NCI-H345 (cell line): ENCODE measurements at regions not wholly inside any gene's neighbourhood (a gene's known extent, or its start where the extent isn't known, plus 50 kb on each side); places are given as distances from the start of the nearest gene placed in this dataset.
"Not testable (repeated sequence)": the region's sequence is repeated elsewhere in the genome, so short reads cannot be mapped to it uniquely, and the experiment has no call there.

Experiments used
- DNase-seq: peaks from one replicate; lab custom pipeline; 2025; lab: John Stamatoyannopoulos, UW

DNA sequence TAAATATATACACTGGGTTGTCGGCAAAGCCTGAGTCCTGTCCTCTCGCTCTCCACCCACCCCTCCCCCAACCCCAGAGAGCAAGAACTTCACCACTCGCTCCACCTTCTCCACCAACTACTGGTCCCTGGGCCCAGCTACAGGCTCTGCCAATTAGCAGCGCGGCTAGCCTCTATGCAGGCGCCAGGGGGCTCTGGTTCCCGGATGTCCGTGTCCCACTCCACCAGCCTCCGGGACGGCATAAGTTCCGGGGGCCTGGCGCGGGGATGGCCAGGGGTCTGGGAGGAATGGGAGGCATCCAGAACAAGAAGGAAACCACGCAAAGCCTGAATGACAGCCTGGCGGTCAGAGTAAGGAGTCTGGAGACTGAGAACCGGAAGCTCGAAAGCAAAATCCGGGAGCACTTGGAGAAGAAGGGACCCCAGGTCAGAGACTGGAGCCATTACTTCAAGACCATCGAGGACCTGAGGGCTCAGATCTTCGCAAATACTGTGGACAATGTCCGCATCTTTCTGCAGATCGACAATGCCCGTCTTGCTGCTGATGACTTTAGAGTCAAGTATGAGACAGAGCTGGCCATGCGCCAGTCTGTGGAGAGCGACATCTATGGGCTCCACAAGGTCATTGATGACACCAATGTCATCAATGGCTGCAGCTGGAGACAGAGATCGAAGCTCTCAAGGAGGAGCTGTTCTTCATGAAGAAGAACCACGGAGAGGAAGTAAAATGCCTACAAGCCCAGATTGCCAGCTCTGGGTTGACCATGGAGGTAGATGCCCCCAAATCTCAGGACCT is 224.3 kb upstream of the ID4 start:
- not testable (repeated sequence) for DNase-seq

- DNase-seq = no peak
These were observed 223.5 kb upstream of the ID4 start for GRCh38 chr6:19613678-19614077.

GRCh38 chr6:19616022-19616421 is 221.1 kb upstream of the ID4 start:
- DNase-seq = no peak

- no peak for DNase-seq
These were observed 204.9 kb upstream of the ID4 start for GRCh38 chr6:19632230-19632629.

DNA sequence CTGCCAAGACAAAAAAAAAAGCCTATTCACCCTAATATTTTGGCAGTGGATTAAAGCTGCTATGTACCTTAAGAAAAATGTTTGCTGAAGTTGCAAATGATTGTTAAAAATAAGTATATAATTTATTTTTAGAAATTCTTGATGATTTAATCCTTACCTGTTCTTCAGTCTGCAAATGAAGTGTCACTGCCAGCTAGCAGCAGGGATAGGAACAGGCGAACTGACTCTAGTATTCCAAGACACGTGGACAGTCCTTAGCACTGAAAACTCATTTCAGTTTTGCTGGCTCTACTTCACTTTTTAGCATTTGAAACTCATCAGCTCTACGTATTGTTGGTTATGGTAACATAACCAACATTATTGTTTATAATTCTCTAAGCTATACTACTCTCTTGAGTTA is 204.4 kb upstream of the ID4 start:
- DNase-seq = no peak

DNA sequence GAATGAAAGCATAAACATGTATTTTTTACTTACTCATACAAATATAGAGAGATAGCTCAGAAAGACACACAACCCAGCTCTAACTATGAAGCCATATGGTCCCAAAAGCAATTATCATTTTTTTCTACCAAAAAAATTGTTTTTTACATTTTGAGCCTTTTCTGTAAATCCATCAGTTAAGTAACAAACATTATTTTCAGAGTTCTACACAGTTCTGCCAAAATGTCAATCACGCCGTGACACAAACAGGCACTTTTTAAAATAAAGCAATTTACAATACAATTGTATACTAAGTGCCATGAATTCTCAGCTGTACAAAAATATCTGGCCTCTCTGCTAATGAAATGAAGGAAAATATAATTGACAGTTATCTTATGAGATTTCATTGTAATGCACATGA is 201.4 kb upstream of the ID4 start:
- DNase-seq = no peak

- no peak for DNase-seq
These were observed 200.2 kb upstream of the ID4 start for GRCh38 chr6:19637010-19637409.

DNA sequence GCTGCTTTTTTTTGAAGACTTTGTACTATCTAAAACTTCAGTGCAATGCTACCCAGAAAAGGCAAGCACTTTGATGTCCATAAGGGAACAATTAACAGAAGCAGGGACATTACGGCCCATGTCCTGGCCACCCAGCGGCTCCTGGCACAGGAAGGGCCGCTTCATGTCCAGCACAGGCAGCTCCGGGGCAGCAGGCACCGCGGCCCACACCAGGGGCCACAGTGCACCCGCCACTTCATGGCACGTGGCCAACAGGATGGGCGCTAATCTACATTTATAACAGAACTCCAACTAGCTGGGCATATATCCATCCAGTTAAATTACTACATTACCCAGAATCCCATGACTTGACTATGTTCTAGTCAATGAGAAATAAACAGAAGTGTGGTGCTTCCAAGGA is 198.2 kb upstream of the ID4 start:
- DNase-seq = no peak

- DNase-seq = no peak
These were observed 193.9 kb upstream of the ID4 start for GRCh38 chr6:19643287-19643686.

- DNase-seq = no peak
These were observed 193.5 kb upstream of the ID4 start for GRCh38 chr6:19643713-19644112.

DNA sequence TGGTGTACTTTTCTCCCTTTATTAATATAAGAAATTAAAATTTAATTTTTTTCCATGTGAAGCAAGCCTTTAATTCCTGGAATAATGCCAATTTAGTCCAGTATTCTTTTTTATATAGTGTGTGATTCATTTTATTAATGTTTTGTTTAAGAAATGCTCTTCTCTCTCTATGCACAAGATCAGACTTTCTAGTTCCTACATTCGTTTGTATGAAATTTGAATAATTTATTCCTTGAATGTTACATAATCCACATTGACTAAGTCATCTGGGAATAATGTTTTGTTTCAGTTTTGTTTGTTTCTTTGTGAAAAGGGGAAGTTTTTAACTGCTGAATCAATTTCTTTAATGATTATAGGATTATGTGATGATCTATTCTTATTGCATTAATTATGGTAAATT is 181.4 kb upstream of the ID4 start:
- no peak for DNase-seq

- no peak for DNase-seq
These were observed 176.9 kb upstream of the ID4 start for GRCh38 chr6:19660123-19660910.

GRCh38 chr6:19662911-19663310 is 174.3 kb upstream of the ID4 start:
- DNase-seq = no peak

GRCh38 chr6:19663479-19663878 is 173.7 kb upstream of the ID4 start:
- DNase-seq = no peak

- no peak for DNase-seq
These were observed 173.1 kb upstream of the ID4 start for GRCh38 chr6:19664050-19664449.

- DNase-seq = no peak
These were observed 172.1 kb upstream of the ID4 start for GRCh38 chr6:19664878-19665612.

GRCh38 chr6:19665613-19665909 is 171.6 kb upstream of the ID4 start:
- DNase-seq = peak; percentile 19

DNA sequence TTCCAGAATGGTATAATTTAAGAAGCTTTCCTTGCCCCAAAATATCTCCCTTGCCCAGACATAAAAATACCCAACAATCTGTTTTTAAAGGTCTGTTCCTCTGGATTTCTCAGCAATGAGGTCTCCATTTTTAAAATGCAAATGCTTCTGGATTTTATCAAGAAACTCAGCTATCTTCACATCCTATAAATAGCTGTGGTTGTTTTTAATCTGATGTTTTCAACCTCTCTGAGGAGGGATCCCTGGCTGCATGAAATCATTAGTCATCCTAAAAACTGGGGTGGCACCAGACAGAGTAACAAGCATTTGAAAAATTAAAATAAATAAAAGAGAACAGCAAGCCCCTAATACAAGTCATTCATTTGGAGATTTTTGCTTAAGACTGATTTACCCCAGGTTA is 168.5 kb upstream of the ID4 start:
- no peak for DNase-seq

DNA sequence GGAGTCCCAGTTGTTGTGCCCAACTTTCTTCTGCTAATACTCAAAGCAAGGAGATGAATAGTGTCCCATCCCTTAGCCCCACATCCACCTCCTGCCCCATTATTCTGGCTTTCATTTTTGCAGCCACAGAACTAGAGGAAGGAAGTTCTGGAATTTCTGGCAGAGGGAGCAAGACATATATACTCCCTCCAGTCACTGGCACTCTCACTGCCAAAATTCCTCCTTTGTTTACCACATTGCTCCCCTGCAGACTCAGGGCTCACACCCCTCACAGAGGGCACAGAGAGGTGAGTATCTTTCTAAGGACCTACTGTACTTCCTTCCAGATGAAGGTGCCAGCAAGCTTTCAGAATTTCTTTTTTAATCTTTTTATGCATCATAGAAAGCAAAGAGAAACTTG is 168.0 kb upstream of the ID4 start:
- no peak for DNase-seq

DNA sequence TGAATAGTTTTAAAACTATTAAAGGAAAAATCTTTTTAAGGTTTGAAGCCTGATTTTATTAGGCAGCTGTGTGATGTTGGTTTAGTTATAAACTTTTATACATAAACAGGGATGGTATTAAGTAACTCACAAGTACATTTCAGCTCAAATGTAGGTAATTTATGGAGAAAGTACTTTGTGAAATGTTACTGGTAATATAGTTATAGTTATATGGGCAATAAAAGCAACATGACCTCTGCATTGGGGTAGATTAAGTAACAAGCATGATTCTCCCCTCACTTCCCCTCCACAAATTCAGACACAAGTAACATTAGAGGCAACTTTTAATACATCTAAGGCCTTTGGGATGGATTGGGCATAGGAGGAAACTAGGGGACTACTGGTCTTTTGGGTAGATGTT is 154.3 kb upstream of the ID4 start:
- DNase-seq = no peak

GRCh38 chr6:19690325-19691075 is 146.7 kb upstream of the ID4 start:
- DNase-seq = no peak

- DNase-seq = no peak
These were observed 145.6 kb upstream of the ID4 start for GRCh38 chr6:19691465-19692167.
